GM23338 (cell line): ENCODE measurements at regions not wholly inside any gene's neighbourhood (a gene's known extent, or its start where the extent isn't known, plus 50 kb on each side); places are given as distances from the start of the nearest gene placed in this dataset.

Experiments used
- CREB1 ChIP-seq: fragments of 250-450 bp; sonication (Bioruptor Pico); IDR thresholded peaks from 2 replicates; pipeline ENCODE4 v1.5.0; 2020; ENCODE audit warnings: low read depth, mild to moderate bottlenecking, moderate library complexity
- ETS1 ChIP-seq: IDR thresholded peaks from 2 replicates; pipeline ENCODE4 v1.6.1; 2016; ENCODE audit warnings: antibody characterized with exemption
- EZH2 ChIP-seq: fragments of 200-600 bp; sonication (generic); IDR thresholded peaks from one replicate; pipeline ENCODE4 v1.8.0; 2017; ENCODE audit warnings: antibody characterized with exemption, mild to moderate bottlenecking, low read depth; ENCODE audit not compliant: unreplicated experiment
- EZH2phosphoT487 ChIP-seq: fragments of 200-600 bp; sonication (generic); IDR thresholded peaks from one replicate; pipeline ENCODE4 v1.8.1; 2018; ENCODE audit warnings: antibody characterized with exemption; ENCODE audit not compliant: unreplicated experiment
- JUNB ChIP-seq: IDR thresholded peaks from one replicate; pipeline ENCODE4 v1.6.1; 2016; ENCODE audit warnings: antibody characterized with exemption; ENCODE audit not compliant: unreplicated experiment
- POLR2AphosphoS5 ChIP-seq: IDR thresholded peaks from 2 replicates; pipeline ENCODE4 v1.6.1; 2016; ENCODE audit warnings: antibody characterized with exemption, low read depth
- REST ChIP-seq: IDR thresholded peaks from one replicate; pipeline ENCODE4 v1.6.1; 2018; ENCODE audit warnings: antibody characterized with exemption; ENCODE audit not compliant: unreplicated experiment
- STAT1 ChIP-seq: IDR thresholded peaks from one replicate; pipeline ENCODE4 v1.6.1; 2016; ENCODE audit warnings: antibody characterized with exemption; ENCODE audit not compliant: unreplicated experiment
- ZNF114 ChIP-seq: fragments of 250-450 bp; sonication (Bioruptor Pico); IDR thresholded peaks from 2 replicates; pipeline ENCODE4 v1.5.0; 2020; ENCODE audit warnings: mild to moderate bottlenecking, moderate library complexity
- TF ChIP-seq, protein P1 (sequence below), 2 experiments: fragments of 200-600 bp in 1 of 2; sonication (generic) in 1 of 2; conservative IDR thresholded peaks; 2 replicates each; pipeline versions ENCODE4 v1.5.1 to v1.6.1; 2016 to 2017; ENCODE audit warnings: antibody characterized with exemption in 2 of 2, low read depth in 2 of 2, mild to moderate bottlenecking in 2 of 2, moderate library complexity in 1 of 2
- TF ChIP-seq, protein P2 (sequence below): fragments of 250-450 bp; sonication (Bioruptor Pico); IDR thresholded peaks from 2 replicates; pipeline ENCODE4 v1.5.0; 2020; ENCODE audit warnings: mild to moderate bottlenecking, moderate library complexity

DNA sequence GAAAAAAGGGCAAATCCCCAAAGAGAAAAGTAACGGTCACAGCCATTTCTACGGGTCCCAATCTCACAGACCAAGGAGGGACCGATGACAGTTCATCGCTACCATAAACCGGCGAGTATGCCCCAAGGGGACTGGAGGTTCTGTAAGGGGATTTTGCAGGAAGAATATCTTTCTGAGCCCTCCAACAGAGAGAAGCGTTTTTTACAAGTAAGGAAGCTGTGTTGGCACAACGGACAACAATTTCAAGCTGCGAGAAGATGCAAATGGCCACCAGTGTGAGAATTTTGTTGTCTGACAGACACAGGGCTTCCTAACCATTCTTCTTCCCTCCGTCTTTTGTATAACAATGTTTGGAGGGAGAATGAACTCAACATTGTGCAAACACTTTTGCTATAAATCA, 1043.1 kb downstream of the ADGRL2 start:
- TF ChIP-seq EZH2 = no peak
- TF ChIP-seq, protein P1, sequence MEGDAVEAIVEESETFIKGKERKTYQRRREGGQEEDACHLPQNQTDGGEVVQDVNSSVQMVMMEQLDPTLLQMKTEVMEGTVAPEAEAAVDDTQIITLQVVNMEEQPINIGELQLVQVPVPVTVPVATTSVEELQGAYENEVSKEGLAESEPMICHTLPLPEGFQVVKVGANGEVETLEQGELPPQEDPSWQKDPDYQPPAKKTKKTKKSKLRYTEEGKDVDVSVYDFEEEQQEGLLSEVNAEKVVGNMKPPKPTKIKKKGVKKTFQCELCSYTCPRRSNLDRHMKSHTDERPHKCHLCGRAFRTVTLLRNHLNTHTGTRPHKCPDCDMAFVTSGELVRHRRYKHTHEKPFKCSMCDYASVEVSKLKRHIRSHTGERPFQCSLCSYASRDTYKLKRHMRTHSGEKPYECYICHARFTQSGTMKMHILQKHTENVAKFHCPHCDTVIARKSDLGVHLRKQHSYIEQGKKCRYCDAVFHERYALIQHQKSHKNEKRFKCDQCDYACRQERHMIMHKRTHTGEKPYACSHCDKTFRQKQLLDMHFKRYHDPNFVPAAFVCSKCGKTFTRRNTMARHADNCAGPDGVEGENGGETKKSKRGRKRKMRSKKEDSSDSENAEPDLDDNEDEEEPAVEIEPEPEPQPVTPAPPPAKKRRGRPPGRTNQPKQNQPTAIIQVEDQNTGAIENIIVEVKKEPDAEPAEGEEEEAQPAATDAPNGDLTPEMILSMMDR (conservative IDR thresholded peaks at IDR 0.05; ENCODE audit: low read depth in 2 of 2) = no peak
- no peak for TF ChIP-seq POLR2AphosphoS5
- TF ChIP-seq EZH2phosphoT487 = no peak
- no peak for TF ChIP-seq REST
- TF ChIP-seq CREB1 (CRISPR knock-in tag) = no peak
- no peak for TF ChIP-seq ETS1
- TF ChIP-seq, protein P2, sequence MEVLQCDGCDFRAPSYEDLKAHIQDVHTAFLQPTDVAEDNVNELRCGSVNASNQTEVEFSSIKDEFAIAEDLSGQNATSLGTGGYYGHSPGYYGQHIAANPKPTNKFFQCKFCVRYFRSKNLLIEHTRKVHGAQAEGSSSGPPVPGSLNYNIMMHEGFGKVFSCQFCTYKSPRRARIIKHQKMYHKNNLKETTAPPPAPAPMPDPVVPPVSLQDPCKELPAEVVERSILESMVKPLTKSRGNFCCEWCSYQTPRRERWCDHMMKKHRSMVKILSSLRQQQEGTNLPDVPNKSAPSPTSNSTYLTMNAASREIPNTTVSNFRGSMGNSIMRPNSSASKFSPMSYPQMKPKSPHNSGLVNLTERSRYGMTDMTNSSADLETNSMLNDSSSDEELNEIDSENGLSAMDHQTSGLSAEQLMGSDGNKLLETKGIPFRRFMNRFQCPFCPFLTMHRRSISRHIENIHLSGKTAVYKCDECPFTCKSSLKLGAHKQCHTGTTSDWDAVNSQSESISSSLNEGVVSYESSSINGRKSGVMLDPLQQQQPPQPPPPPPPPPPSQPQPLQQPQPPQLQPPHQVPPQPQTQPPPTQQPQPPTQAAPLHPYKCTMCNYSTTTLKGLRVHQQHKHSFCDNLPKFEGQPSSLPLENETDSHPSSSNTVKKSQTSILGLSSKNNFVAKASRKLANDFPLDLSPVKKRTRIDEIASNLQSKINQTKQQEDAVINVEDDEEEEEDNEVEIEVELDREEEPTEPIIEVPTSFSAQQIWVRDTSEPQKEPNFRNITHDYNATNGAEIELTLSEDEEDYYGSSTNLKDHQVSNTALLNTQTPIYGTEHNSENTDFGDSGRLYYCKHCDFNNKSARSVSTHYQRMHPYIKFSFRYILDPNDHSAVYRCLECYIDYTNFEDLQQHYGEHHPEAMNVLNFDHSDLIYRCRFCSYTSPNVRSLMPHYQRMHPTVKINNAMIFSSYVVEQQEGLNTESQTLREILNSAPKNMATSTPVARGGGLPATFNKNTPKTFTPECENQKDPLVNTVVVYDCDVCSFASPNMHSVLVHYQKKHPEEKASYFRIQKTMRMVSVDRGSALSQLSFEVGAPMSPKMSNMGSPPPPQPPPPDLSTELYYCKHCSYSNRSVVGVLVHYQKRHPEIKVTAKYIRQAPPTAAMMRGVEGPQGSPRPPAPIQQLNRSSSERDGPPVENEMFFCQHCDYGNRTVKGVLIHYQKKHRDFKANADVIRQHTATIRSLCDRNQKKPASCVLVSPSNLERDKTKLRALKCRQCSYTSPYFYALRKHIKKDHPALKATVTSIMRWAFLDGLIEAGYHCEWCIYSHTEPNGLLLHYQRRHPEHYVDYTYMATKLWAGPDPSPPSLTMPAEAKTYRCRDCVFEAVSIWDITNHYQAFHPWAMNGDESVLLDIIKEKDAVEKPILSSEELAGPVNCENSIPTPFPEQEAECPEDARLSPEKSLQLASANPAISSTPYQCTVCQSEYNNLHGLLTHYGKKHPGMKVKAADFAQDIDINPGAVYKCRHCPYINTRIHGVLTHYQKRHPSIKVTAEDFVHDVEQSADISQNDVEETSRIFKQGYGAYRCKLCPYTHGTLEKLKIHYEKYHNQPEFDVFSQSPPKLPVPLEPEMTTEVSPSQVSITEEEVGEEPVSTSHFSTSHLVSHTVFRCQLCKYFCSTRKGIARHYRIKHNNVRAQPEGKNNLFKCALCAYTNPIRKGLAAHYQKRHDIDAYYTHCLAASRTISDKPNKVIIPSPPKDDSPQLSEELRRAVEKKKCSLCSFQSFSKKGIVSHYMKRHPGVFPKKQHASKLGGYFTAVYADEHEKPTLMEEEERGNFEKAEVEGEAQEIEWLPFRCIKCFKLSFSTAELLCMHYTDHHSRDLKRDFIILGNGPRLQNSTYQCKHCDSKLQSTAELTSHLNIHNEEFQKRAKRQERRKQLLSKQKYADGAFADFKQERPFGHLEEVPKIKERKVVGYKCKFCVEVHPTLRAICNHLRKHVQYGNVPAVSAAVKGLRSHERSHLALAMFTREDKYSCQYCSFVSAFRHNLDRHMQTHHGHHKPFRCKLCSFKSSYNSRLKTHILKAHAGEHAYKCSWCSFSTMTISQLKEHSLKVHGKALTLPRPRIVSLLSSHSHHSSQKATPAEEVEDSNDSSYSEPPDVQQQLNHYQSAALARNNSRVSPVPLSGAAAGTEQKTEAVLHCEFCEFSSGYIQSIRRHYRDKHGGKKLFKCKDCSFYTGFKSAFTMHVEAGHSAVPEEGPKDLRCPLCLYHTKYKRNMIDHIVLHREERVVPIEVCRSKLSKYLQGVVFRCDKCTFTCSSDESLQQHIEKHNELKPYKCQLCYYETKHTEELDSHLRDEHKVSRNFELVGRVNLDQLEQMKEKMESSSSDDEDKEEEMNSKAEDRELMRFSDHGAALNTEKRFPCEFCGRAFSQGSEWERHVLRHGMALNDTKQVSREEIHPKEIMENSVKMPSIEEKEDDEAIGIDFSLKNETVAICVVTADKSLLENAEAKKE = no peak
- no peak for TF ChIP-seq JUNB
- no peak for TF ChIP-seq ZNF114
- TF ChIP-seq STAT1 = no peak
